ENCODE measurements at regions not wholly inside any gene's neighbourhood (a gene's known extent, or its start where the extent isn't known, plus 50 kb on each side); places are given as distances from the start of the nearest gene placed in this dataset.

DNA sequence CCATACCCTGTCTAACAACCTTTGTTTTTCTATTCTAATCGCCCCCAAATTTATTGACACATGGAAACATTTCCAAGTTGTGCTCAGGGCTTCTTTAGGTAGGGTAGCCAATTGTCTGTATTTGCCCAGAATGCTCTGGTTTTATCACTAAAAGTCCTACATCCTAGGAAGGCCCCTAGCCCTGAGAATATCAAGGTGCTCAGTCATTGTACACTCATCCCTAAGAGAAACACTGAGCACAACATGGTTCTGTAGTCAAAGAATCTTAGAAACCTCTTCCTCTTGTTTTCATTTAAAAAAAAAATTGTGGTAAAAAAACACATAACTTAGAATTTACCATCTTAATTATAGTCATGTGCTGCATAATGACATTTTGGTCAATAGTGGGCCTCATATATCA, 69.0 kb upstream of the BASP1 start:
- no peaks in the 10 kb centered on the region for H3K9me3 ChIP-seq (ENCODE audit: low read depth)
- H3K4me3 ChIP-seq: no peak overlapping the region
- no peak overlapping the region for H3K9ac ChIP-seq
- in situ Hi-C loops (cut with MboI): loop anchor here (25.0 kb wide), 1 partner anchor 211 kb away; the partner anchor contains the start of gene MYO10
- H3K4me2 ChIP-seq (ENCODE audit: unreplicated experiment): no peak overlapping the region
- H2AFZ ChIP-seq: no peak overlapping the region
- no peak for DNase-seq
- WGBS, 2 experiments (ENCODE audit: low coverage in 1 of 2, low lambda C conversion rate in 2 of 2, missing lambda C conversion rate in 2 of 2): 96% methylated on average over 1 of the region's 1 CpG
- no peaks in the 10 kb centered on the region for H3K4me1 ChIP-seq (ENCODE audit: insufficient read depth)
- no peaks in the 10 kb centered on the region for H3K36me3 ChIP-seq (ENCODE audit: low read depth)
- no peak overlapping the region for H3K27ac ChIP-seq
- TF ChIP-seq EZH2 (IDR thresholded peaks at IDR 0.05; ENCODE audit: insufficient read depth, poor library complexity, severe bottlenecking) (no peak), EZH2phosphoT487 (IDR thresholded peaks at IDR 0.05; ENCODE audit: insufficient read depth, low read depth) (no peak)
- H3K9me2 ChIP-seq (ENCODE audit: insufficient read depth): no peaks in the 10 kb centered on the region
- H3K27me3 ChIP-seq (replicated peaks; ENCODE audit: insufficient read depth): no peaks in the 10 kb centered on the region
- no peaks in the 10 kb centered on the region for H4K20me1 ChIP-seq (ENCODE audit: insufficient read depth)
- H3F3A ChIP-seq (ENCODE audit: insufficient read depth): no peaks in the 10 kb centered on the region
- no peaks in the 10 kb centered on the region for H3K79me2 ChIP-seq (ENCODE audit: insufficient read depth)

GRCh38 chr5:17149786-17150185, 67.6 kb upstream of the BASP1 start:
- no peaks in the 10 kb centered on the region for H3K79me2 ChIP-seq (ENCODE audit: insufficient read depth)
- no peaks in the 10 kb centered on the region for H3K36me3 ChIP-seq (ENCODE audit: low read depth)
- H3K9me2 ChIP-seq (ENCODE audit: insufficient read depth): no peaks in the 10 kb centered on the region
- peaks cover 7% of the 10 kb centered on the region for H3K4me1 ChIP-seq (ENCODE audit: insufficient read depth)
- no peaks in the 10 kb centered on the region for H3K9me3 ChIP-seq (ENCODE audit: low read depth)
- H3K27me3 ChIP-seq (replicated peaks; ENCODE audit: insufficient read depth): no peaks in the 10 kb centered on the region
- no peak overlapping the region for H3K9ac ChIP-seq
- in situ Hi-C loops (cut with MboI): loop anchor here (25.0 kb wide), 1 partner anchor 212 kb away; the partner anchor contains the start of gene MYO10
- H3F3A ChIP-seq (ENCODE audit: insufficient read depth): peaks cover 10% of the 10 kb centered on the region
- H3K27ac ChIP-seq: no peak overlapping the region
- no peak overlapping the region for H3K4me3 ChIP-seq
- H3K4me2 ChIP-seq (ENCODE audit: unreplicated experiment): no peak overlapping the region
- TF ChIP-seq EZH2 (IDR thresholded peaks at IDR 0.05; ENCODE audit: insufficient read depth, poor library complexity, severe bottlenecking): no peak
- no peak for TF ChIP-seq EZH2phosphoT487 (IDR thresholded peaks at IDR 0.05; ENCODE audit: insufficient read depth, low read depth)
- no peak for DNase-seq
- H2AFZ ChIP-seq: no peak overlapping the region
- H4K20me1 ChIP-seq (ENCODE audit: insufficient read depth): no peaks in the 10 kb centered on the region

- Histone ChIP-seq H3K4me3 (no peak overlapping the region), H3K36me3 (ENCODE audit: low read depth) (no peaks in the 10 kb centered on the region), H3K9me2 (ENCODE audit: insufficient read depth) (no peaks in the 10 kb centered on the region; the same call in 1 of the 2 replicates), H3K9me3 (ENCODE audit: low read depth) (no peaks in the 10 kb centered on the region), H3K27me3 (replicated peaks; ENCODE audit: insufficient read depth) (no peaks in the 10 kb centered on the region), H3K9ac (no peak overlapping the region), H2AFZ (no peak overlapping the region), H4K20me1 (ENCODE audit: insufficient read depth) (no peaks in the 10 kb centered on the region), H3K27ac (no peak overlapping the region), H3K79me2 (ENCODE audit: insufficient read depth) (no peaks in the 10 kb centered on the region), H3F3A (ENCODE audit: insufficient read depth) (peaks cover 17% of the 10 kb centered on the region), H3K4me1 (ENCODE audit: insufficient read depth) (peaks cover 14% of the 10 kb centered on the region), H3K4me2 (ENCODE audit: unreplicated experiment) (no peak overlapping the region)
- WGBS, 2 experiments (ENCODE audit: low coverage in 1 of 2, low lambda C conversion rate in 2 of 2, missing lambda C conversion rate in 2 of 2): 53 to 54% methylated on average over 3 of the region's 3 CpGs
- no peak for DNase-seq
- in situ Hi-C loops (cut with MboI): no loop called here
- TF ChIP-seq EZH2 (IDR thresholded peaks at IDR 0.05; ENCODE audit: insufficient read depth, poor library complexity, severe bottlenecking) (no peak), EZH2phosphoT487 (IDR thresholded peaks at IDR 0.05; ENCODE audit: insufficient read depth, low read depth) (no peak)
Measured at GRCh38 chr5:17150531-17150930, 66.9 kb upstream of the BASP1 start.

DNA sequence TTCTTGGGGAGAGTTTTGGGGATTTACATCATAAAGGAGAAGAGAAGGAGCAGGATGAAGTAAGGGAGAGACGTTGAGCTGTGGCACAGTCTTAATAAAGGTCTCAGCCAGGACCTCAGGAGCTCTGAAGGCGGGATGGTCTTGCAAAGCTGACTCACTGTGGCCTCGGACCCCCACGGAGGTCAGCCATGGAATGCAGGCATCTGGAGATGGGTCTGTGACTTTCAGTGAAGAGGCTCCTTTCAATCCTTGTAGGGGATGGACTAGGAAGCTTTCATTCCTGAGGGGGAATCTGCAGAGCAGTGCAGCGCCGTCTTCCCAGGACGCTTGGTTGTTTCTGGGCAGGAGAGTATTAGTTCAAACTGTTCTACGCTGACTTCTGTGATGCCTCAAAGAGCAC, 65.7 kb upstream of the BASP1 start:
- H3K4me2 ChIP-seq (ENCODE audit: unreplicated experiment): no peak overlapping the region
- H2AFZ ChIP-seq: no peak overlapping the region
- no peaks in the 10 kb centered on the region for H3K36me3 ChIP-seq (ENCODE audit: low read depth)
- H3K79me2 ChIP-seq (ENCODE audit: insufficient read depth): no peaks in the 10 kb centered on the region
- no peak overlapping the region for H3K9ac ChIP-seq
- no peaks in the 10 kb centered on the region for H3K27me3 ChIP-seq (replicated peaks; ENCODE audit: insufficient read depth)
- H3K4me3 ChIP-seq: no peak overlapping the region
- in situ Hi-C loops (cut with MboI): no loop called here
- DNase-seq: no peak
- H4K20me1 ChIP-seq (ENCODE audit: insufficient read depth): no peaks in the 10 kb centered on the region
- no peaks in the 10 kb centered on the region for H3K9me3 ChIP-seq (ENCODE audit: low read depth)
- TF ChIP-seq EZH2phosphoT487 (IDR thresholded peaks at IDR 0.05; ENCODE audit: insufficient read depth, low read depth) (no peak), EZH2 (IDR thresholded peaks at IDR 0.05; ENCODE audit: insufficient read depth, poor library complexity, severe bottlenecking) (no peak)
- H3K9me2 ChIP-seq (ENCODE audit: insufficient read depth): no peaks in the 10 kb centered on the region; the same call in 1 of the 2 replicates
- H3K27ac ChIP-seq: no peak overlapping the region
- H3K4me1 ChIP-seq (ENCODE audit: insufficient read depth): peaks cover 25% of the 10 kb centered on the region
- peaks cover 25% of the 10 kb centered on the region for H3F3A ChIP-seq (ENCODE audit: insufficient read depth)
- WGBS, 2 experiments (ENCODE audit: low coverage in 1 of 2, low lambda C conversion rate in 2 of 2, missing lambda C conversion rate in 2 of 2): 98 to 99% methylated on average over 8 of the region's 8 CpGs

Measured in GM23248 (cell line).